HG02970 (cell line): ENCODE measurements at regions not wholly inside any gene's neighbourhood (a gene's known extent, or its start where the extent isn't known, plus 50 kb on each side); places are given as distances from the start of the nearest gene placed in this dataset.
A peak's percentile ranks its signal among the peaks of the same experiment; 100 is the strongest.
"Not testable (repeated sequence)": the region's sequence is repeated elsewhere in the genome, so short reads cannot be mapped to it uniquely, and the experiment has no call there.

ENCODE experiments used
- ATAC-seq: cut with Tn5 transposase; IDR thresholded peaks from one replicate; pipeline ENCODE4 v1.9.1; 2021; ENCODE audit warnings: mild to moderate bottlenecking, moderate library complexity, moderate number of reproducible peaks; ENCODE audit not compliant: unreplicated experiment, low FRiP score

GRCh38 chr2:219829667-219830352, 202.4 kb downstream of the SLC4A3 start:
- ATAC-seq = no peak

- ATAC-seq = no peak
Measured at GRCh38 chr2:219830353-219830738, 202.9 kb downstream of the SLC4A3 start.

GRCh38 chr2:219831957-219832356, 204.5 kb downstream of the SLC4A3 start:
- no peak for ATAC-seq

- ATAC-seq = no peak
Measured at GRCh38 chr2:219832904-219833303, 205.5 kb downstream of the SLC4A3 start.

GRCh38 chr2:219835493-219835892, 208.1 kb downstream of the SLC4A3 start:
- ATAC-seq = no peak

GRCh38 chr2:219836647-219837177, 209.3 kb downstream of the SLC4A3 start:
- ATAC-seq = no peak

GRCh38 chr2:219844401-219845091, 217.1 kb downstream of the SLC4A3 start:
- peak; percentile 77 for ATAC-seq

GRCh38 chr2:219848882-219849281, 221.5 kb downstream of the SLC4A3 start:
- ATAC-seq = no peak

GRCh38 chr2:219851169-219851568, 223.7 kb downstream of the SLC4A3 start:
- ATAC-seq = no peak

DNA sequence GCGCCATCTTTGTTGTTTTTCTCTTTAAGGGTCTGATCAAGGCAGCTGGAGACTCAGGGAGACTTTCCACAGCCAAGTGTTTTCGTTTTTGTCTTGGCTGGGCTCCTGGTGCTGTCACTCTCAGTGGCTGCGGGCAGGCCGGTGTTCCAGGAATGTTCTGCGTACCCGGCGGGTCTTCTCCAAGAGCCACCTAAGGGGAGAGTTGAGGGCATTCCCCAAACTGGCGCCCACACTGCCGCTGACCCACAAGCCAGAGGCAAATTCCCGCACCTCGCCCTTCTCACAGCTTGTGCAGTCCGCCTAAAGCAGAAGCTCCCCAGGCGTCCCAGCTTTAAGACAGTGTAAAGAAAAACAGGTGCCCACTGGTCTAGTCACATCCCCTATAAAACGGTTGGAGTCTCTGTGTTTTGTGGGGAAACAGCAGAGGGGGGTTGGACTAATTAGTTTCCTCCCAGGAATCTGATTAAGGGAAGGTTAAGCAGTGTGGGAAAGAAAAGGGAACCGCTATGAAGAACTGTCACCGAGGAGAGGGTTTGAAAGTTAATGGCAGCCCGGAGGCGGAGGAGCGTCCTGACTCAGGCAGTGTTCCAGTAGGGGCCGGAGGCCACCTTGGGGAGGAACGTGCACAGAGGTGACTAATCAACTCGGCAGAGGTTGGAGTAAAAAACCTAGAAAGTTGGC, 224.5 kb downstream of the SLC4A3 start:
- no peak for ATAC-seq

DNA sequence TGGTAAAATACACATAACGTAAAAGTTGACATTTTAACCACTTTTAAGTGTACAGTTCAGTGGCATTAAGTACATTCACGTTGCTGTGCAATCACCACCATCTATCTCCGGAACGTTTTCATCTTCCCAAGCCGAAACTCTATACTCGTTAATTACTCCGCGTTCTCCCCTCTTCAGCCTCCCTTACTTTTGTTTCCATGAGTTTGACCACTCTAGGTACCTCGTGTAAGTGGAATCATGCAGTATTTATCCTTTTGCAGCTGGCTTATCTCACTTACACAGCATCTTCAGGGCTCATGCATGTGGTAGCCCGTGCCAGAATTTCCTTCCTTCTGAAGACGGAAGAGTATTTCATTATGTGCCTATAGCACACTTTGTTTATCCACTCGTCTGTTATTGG, 225.2 kb downstream of the SLC4A3 start:
- no peak for ATAC-seq

GRCh38 chr2:219856602-219857001, 229.2 kb downstream of the SLC4A3 start:
- no peak for ATAC-seq

GRCh38 chr2:219857751-219858150, 230.3 kb downstream of the SLC4A3 start:
- no peak for ATAC-seq

DNA sequence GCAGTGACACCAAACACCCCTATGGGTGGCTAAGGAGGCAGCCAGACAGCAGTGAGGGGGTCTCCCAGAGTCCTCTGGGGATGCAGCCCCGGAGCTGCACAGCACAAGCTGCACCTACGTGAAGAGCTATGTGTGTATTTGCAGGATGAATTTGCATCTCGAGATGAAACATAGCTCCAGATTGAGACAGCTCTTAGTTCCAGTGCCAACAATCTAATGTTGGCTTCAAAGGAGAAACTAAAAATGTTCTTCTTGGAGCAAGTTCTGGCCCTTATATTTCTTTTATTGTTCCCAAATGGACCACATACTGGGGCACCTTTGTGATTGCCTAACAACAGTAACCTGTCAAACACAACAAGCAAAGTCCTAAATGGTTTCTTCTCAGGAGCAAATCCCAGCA, 233.9 kb downstream of the SLC4A3 start:
- no peak for ATAC-seq

GRCh38 chr2:219864154-219864553, 236.7 kb downstream of the SLC4A3 start:
- no peak for ATAC-seq

- no peak for ATAC-seq
Measured at GRCh38 chr2:219868635-219869034, 241.2 kb downstream of the SLC4A3 start.

GRCh38 chr2:219870041-219870440, 242.6 kb downstream of the SLC4A3 start:
- no peak for ATAC-seq

- no peak for ATAC-seq
Measured at GRCh38 chr2:219871351-219871750, 243.9 kb downstream of the SLC4A3 start.

DNA sequence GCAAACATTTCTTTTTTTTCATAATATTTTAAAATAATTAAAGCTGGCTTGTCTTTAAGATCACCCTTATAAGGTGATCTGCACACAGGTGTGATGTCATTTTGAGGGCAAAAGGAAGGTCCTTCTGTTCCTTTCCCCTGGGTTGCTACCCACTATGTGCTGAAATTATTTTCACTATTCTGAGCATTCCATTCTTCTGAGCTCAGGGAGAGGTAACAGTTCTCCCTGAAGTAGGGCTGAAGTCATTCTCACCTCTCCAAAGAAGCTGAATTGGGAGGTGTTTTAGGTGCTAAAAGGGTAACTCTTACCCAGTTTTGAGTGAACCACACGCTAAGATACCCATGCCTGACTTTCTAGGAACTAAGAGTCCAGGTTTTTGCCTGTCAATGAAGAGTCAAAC, 247.6 kb downstream of the SLC4A3 start:
- ATAC-seq = no peak

- not testable (repeated sequence) for ATAC-seq
Measured at GRCh38 chr2:219875986-219876385, 248.6 kb downstream of the SLC4A3 start.

GRCh38 chr2:219876931-219877330, 249.5 kb downstream of the SLC4A3 start:
- ATAC-seq = no peak
